Neuron (in vitro differentiated cells): ENCODE measurements at regions not wholly inside any gene's neighbourhood (a gene's known extent, or its start where the extent isn't known, plus 50 kb on each side); places are given as distances from the start of the nearest gene placed in this dataset.

Source experiments
- H2AFZ ChIP-seq: one replicate; pipeline ENCODE4 v1.6.1; 2013; ENCODE audit warnings: low read depth, mild to moderate bottlenecking, inconsistent platforms, low read length, moderate library complexity
- H3K27me3 ChIP-seq: one replicate; pipeline ENCODE4 v1.6.1; 2013; ENCODE audit warnings: low read length; ENCODE audit not compliant: insufficient read depth
- H3K36me3 ChIP-seq: one replicate; pipeline ENCODE4 v1.6.1; 2013; ENCODE audit warnings: low read length; ENCODE audit not compliant: insufficient read depth
- H3K4me1 ChIP-seq: one replicate; pipeline ENCODE4 v1.6.1; 2013; ENCODE audit warnings: low read length; ENCODE audit not compliant: insufficient read depth
- H3K4me3 ChIP-seq: 2 replicates; pipeline ENCODE4 v1.5.1; 2013; ENCODE audit warnings: mild to moderate bottlenecking, low read length, moderate library complexity
- H3K9me3 ChIP-seq: one replicate; pipeline ENCODE4 v1.6.1; 2013; ENCODE audit warnings: low read length

DNA sequence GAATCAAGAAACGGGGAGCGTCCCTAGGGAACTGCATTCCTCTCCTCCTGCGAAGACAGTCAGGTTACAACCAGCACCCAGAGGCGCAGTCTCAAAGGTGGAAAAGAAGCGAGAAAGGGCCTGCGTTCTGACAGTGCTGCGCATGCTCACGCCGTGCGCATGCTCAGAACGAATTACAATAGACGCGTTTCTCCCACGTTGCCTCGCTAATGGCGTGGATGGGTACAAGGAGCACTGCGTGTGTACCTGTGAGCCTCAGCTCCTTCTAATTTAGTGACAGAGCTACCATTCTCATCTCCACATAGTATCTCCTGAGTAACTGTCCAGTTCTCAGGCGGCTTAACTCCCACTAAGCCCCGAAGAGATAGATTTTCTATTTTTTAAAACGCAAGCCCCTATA, 448.8 kb downstream of the TXNL1 start:
- no peak overlapping the region for H2AFZ ChIP-seq
- peaks cover 21% of the 10 kb centered on the region for H3K4me1 ChIP-seq
- H3K9me3 ChIP-seq = no peaks in the 10 kb centered on the region
- H3K4me3 ChIP-seq = no peak overlapping the region
- no peaks in the 10 kb centered on the region for H3K27me3 ChIP-seq
- H3K36me3 ChIP-seq = no peaks in the 10 kb centered on the region

DNA sequence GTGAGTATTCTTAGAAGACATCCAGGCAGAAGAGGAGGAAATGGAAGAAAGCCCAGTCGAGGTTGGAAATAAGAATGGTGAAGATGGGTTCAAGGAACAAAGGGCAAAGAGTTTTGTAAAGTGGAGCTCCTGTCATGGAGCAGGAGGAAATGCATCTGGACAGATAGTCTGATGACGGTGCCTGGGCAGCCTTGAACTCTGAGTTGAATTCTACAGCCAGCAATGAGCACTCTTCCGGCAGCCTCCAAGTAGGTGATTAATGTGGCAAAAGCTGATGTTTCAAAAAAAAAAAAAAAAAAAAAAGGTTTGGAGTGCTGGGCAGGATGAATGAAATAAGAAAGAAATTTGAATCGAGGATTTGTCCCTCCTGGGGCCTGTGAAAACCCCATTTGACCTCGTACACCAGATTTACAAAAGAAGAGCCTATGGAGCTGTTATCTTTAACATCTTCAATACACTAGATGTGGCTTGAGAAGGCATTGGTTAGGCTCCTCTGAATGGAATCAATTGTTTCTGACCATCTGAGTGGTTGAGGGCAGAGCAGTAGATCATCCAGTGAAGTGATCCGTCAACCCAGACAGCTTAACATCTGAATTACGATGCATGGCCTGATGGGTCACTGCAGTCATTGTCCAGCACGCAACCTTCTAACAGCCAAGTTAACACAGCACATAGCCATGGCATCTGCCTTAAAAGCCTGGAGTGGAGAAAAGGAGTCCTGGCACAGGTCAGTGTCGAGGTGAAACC, 449.7 kb downstream of the TXNL1 start:
- H3K4me1 ChIP-seq = peaks cover 21% of the 10 kb centered on the region
- no peaks in the 10 kb centered on the region for H3K27me3 ChIP-seq
- no peak overlapping the region for H3K4me3 ChIP-seq
- no peaks in the 10 kb centered on the region for H3K36me3 ChIP-seq
- no peak overlapping the region for H2AFZ ChIP-seq
- no peaks in the 10 kb centered on the region for H3K9me3 ChIP-seq

GRCh38 chr18:56186319-56186718, 452.1 kb downstream of the TXNL1 start:
- no peak overlapping the region for H2AFZ ChIP-seq
- no peak overlapping the region for H3K4me3 ChIP-seq
- H3K36me3 ChIP-seq = no peaks in the 10 kb centered on the region
- H3K4me1 ChIP-seq = peaks cover 21% of the 10 kb centered on the region
- no peaks in the 10 kb centered on the region for H3K27me3 ChIP-seq
- peaks cover 2% of the 10 kb centered on the region for H3K9me3 ChIP-seq

GRCh38 chr18:56185126-56185525, 453.3 kb downstream of the TXNL1 start:
- peaks cover 2% of the 10 kb centered on the region for H3K9me3 ChIP-seq
- H3K36me3 ChIP-seq = no peaks in the 10 kb centered on the region
- H3K4me1 ChIP-seq = peaks cover 21% of the 10 kb centered on the region
- no peaks in the 10 kb centered on the region for H3K27me3 ChIP-seq
- H2AFZ ChIP-seq = no peak overlapping the region
- no peak overlapping the region for H3K4me3 ChIP-seq

- H3K36me3 ChIP-seq = no peaks in the 10 kb centered on the region
- H3K9me3 ChIP-seq = peaks cover 1% of the 10 kb centered on the region
- H3K4me1 ChIP-seq = no peaks in the 10 kb centered on the region
- no peak overlapping the region for H2AFZ ChIP-seq
- H3K27me3 ChIP-seq = no peaks in the 10 kb centered on the region
- H3K4me3 ChIP-seq = no peak overlapping the region
Observed at GRCh38 chr18:56176751-56177150, 461.6 kb downstream of the TXNL1 start.

- no peak overlapping the region for H3K4me3 ChIP-seq
- H3K36me3 ChIP-seq = no peaks in the 10 kb centered on the region
- H3K4me1 ChIP-seq = no peaks in the 10 kb centered on the region
- peaks cover 1% of the 10 kb centered on the region for H3K9me3 ChIP-seq
- H3K27me3 ChIP-seq = no peaks in the 10 kb centered on the region
- H2AFZ ChIP-seq = no peak overlapping the region
Observed at GRCh38 chr18:56175330-56176001, 462.9 kb downstream of the TXNL1 start.

DNA sequence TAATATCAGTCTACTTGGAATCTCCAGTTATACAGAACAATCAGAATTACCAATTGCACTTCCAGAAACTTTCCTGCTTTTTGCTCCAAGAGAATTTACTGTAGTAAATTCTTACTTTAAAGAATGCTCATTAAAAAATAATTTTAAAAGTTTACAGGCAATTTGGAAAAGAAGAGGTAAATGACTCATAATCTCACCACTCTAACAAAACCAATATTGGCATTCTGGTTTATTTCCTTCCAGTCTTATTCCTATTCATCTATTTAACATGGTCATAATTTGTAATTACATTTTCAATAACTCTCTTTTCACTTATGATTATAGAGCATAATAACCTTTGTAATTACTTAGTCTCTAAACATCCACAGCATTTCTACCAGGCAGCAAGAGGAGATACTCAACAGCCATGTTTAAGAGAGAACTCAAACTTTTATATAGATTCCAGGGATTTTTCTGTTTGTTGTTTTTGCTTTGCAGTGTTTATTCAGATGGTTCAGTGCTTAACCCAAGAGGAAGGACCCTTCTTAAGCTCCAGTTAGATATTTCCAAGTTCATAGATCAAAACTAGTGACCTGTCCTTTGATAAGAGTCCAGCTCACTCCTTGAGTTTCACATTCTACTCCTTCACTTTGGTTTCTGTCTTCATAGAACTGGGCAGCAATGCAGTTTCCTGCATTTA, 464.7 kb downstream of the TXNL1 start:
- no peaks in the 10 kb centered on the region for H3K36me3 ChIP-seq
- no peak overlapping the region for H2AFZ ChIP-seq
- peaks cover 1% of the 10 kb centered on the region for H3K9me3 ChIP-seq
- H3K27me3 ChIP-seq = no peaks in the 10 kb centered on the region
- no peak overlapping the region for H3K4me3 ChIP-seq
- H3K4me1 ChIP-seq = no peaks in the 10 kb centered on the region

- Histone ChIP-seq H3K27me3 (no peaks in the 10 kb centered on the region), H3K36me3 (no peaks in the 10 kb centered on the region), H3K4me1 (peaks cover 6% of the 10 kb centered on the region)
Observed at GRCh38 chr18:56172527-56172926, 465.9 kb downstream of the TXNL1 start.

DNA sequence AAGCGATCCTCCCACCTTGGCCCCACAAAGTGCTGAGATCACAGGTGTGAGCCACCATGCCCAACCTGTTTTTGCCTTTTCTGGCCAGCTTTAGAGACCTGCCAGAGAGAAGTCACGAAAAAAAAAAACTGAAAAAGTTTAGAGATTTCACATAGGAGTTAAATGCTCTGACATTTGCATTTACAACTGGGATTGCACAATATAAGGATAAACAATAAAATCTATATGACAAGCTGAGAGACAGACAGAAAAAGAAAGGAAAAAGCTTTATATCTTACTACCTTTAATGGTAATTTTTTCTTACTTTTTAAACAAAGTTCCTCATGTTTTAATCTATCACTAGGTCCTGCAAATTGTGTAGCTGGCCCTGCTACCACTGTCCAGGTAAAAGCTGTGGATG, 466.5 kb downstream of the TXNL1 start:
- Histone ChIP-seq H3K9me3 (peaks cover 1% of the 10 kb centered on the region), H2AFZ (no peak overlapping the region), H3K4me3 (no peak overlapping the region), H3K36me3 (no peaks in the 10 kb centered on the region), H3K27me3 (no peaks in the 10 kb centered on the region), H3K4me1 (peaks cover 12% of the 10 kb centered on the region)

More at GRCh38 chr18:56172527-56172926, 465.9 kb downstream of the TXNL1 start:
- Histone ChIP-seq H3K4me3 (no peak overlapping the region), H3K9me3 (peaks cover 1% of the 10 kb centered on the region), H2AFZ (no peak overlapping the region)

- peaks cover 1% of the 10 kb centered on the region for H3K9me3 ChIP-seq
- H3K4me1 ChIP-seq = peaks cover 12% of the 10 kb centered on the region
- H3K4me3 ChIP-seq = no peak overlapping the region
- no peak overlapping the region for H2AFZ ChIP-seq
- H3K36me3 ChIP-seq = no peaks in the 10 kb centered on the region
- no peaks in the 10 kb centered on the region for H3K27me3 ChIP-seq
Observed at GRCh38 chr18:56168049-56168781, 470.2 kb downstream of the TXNL1 start.

DNA sequence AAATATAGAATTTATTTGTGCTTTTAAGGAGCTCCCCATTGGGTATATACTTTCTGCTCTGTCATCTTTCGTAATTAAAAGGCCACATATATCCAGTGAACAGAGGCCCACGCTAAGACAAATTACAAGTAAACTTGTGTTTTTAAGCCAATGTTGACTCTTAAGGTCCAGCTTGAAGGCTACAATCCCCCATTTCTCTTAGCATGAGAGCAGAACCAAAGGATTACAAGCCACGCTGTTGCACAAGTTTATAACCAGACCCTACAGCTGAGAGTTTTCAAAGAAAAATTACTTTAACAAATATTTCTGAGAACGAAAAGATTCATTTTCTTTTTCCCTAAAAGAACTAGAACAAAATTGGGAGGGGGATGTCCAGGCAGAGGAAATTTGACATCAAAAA, 471.0 kb downstream of the TXNL1 start:
- H3K27me3 ChIP-seq = no peaks in the 10 kb centered on the region
- H3K4me1 ChIP-seq = peaks cover 12% of the 10 kb centered on the region
- H3K36me3 ChIP-seq = no peaks in the 10 kb centered on the region
- H3K4me3 ChIP-seq = no peak overlapping the region
- no peak overlapping the region for H2AFZ ChIP-seq
- no peaks in the 10 kb centered on the region for H3K9me3 ChIP-seq

DNA sequence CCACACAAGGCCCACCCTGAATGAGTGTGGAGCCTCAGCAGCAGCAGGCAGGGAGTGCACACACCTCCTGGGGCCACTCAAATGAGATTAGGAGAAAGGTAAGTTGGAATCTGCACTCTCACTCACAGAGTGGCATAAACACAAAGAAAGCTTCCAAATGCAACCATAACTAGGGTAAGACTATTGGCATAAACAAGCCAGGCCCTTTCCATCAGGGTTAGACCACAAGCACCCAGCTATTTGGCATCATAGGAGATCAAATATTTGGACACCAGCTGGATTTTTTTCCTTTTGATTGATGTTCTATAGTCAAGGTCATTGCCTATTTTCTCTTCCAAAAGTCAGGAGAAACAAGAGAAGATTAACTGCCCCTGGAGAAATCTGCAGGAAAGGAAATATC, 471.5 kb downstream of the TXNL1 start:
- H3K9me3 ChIP-seq = no peaks in the 10 kb centered on the region
- H3K4me3 ChIP-seq = no peak overlapping the region
- no peaks in the 10 kb centered on the region for H3K36me3 ChIP-seq
- H3K4me1 ChIP-seq = peaks cover 12% of the 10 kb centered on the region
- no peaks in the 10 kb centered on the region for H3K27me3 ChIP-seq
- H2AFZ ChIP-seq = no peak overlapping the region
